ENCODE measurements at regions not wholly inside any gene's neighbourhood (a gene's known extent, or its start where the extent isn't known, plus 50 kb on each side); places are given as distances from the start of the nearest gene placed in this dataset.
"Not testable (repeated sequence)": the region's sequence is repeated elsewhere in the genome, so short reads cannot be mapped to it uniquely, and the experiment has no call there.

GRCh38 chr1:217921126-217921904 lies 290.2 kb downstream of the SPATA17 start:
- no peak for DNase-seq

- no peak for DNase-seq
Observed at GRCh38 chr1:217924924-217925323, 293.8 kb downstream of the SPATA17 start.

- no peak for DNase-seq
Observed at GRCh38 chr1:217929213-217929885, 298.2 kb downstream of the SPATA17 start.

- peak; percentile 17 for DNase-seq
Observed at GRCh38 chr1:217943361-217943760, 312.2 kb downstream of the SPATA17 start.

GRCh38 chr1:217944550-217944949 lies 313.4 kb downstream of the SPATA17 start:
- no peak for DNase-seq

- no peak for DNase-seq
Observed at GRCh38 chr1:217946511-217946910, 315.4 kb downstream of the SPATA17 start.

- DNase-seq, result peak; percentile 0
Observed at GRCh38 chr1:217948741-217949140, 317.6 kb downstream of the SPATA17 start.

- DNase-seq, result no peak
Observed at GRCh38 chr1:217953330-217953729, 322.2 kb downstream of the SPATA17 start.

GRCh38 chr1:217953922-217954321 lies 322.8 kb downstream of the SPATA17 start:
- DNase-seq, result no peak

GRCh38 chr1:217955723-217956122 lies 324.6 kb downstream of the SPATA17 start:
- no peak for DNase-seq

- DNase-seq, result no peak
Observed at GRCh38 chr1:217965156-217965786, 319.8 kb upstream of the RRP15 start.

GRCh38 chr1:217968085-217968484 lies 317.0 kb upstream of the RRP15 start:
- DNase-seq, result no peak

GRCh38 chr1:217969428-217969827 lies 315.7 kb upstream of the RRP15 start:
- DNase-seq, result no peak

GRCh38 chr1:217977943-217978342 lies 307.1 kb upstream of the RRP15 start:
- DNase-seq, result no peak

- no peak for DNase-seq
Observed at GRCh38 chr1:217981430-217981829, 303.7 kb upstream of the RRP15 start.

GRCh38 chr1:217982331-217983050 lies 302.6 kb upstream of the RRP15 start:
- DNase-seq, result no peak

GRCh38 chr1:217983051-217983375 lies 302.1 kb upstream of the RRP15 start:
- DNase-seq, result no peak

GRCh38 chr1:217985641-217986040 lies 299.5 kb upstream of the RRP15 start:
- no peak for DNase-seq

GRCh38 chr1:217989510-217989909 lies 295.6 kb upstream of the RRP15 start:
- no peak for DNase-seq

GRCh38 chr1:217993439-217993838 lies 291.7 kb upstream of the RRP15 start:
- no peak for DNase-seq

GRCh38 chr1:218008296-218008695 lies 276.8 kb upstream of the RRP15 start:
- DNase-seq, result peak; percentile 2

- DNase-seq, result not testable (repeated sequence)
Observed at GRCh38 chr1:218015106-218015505, 270.0 kb upstream of the RRP15 start.

GRCh38 chr1:218024211-218024720 lies 260.8 kb upstream of the RRP15 start:
- DNase-seq, result no peak
